OCI-LY3 (cell line): ENCODE measurements at regions not wholly inside any gene's neighbourhood (a gene's known extent, or its start where the extent isn't known, plus 50 kb on each side); places are given as distances from the start of the nearest gene placed in this dataset.
"Not testable (repeated sequence)": the region's sequence is repeated elsewhere in the genome, so short reads cannot be mapped to it uniquely, and the experiment has no call there.

ENCODE experiments used
- H2AFZ ChIP-seq: fragments of 200-600, 300-600 bp; shearing (Covaris generic); 2 replicates; pipeline ENCODE4 v1.6.0; 2014; ENCODE audit warnings: antibody characterized with exemption, low read depth, low read length
- H3K27ac ChIP-seq: fragments of 200-600, 300-600 bp; sonication (generic); 2 replicates; pipeline ENCODE4 v1.5.1; 2014; ENCODE audit warnings: mild to moderate bottlenecking, low read length, moderate library complexity, mixed read lengths
- H3K27me3 ChIP-seq: fragments of 200-600, 300-600 bp; sonication (generic); 2 replicates; pipeline ENCODE4 v1.6.1; 2014; ENCODE audit warnings: low read depth, low read length, mixed read lengths
- H3K36me3 ChIP-seq: fragments of 200-600, 300-600 bp; sonication (generic); replicated peaks from 2 replicates; pipeline ENCODE3; 2014; ENCODE audit warnings: low read depth, low read length, mixed read lengths
- H3K4me1 ChIP-seq: fragments of 300-600, 200-600 bp; sonication (generic); 2 replicates; pipeline ENCODE4 v1.6.1; 2014; ENCODE audit warnings: low read length, mixed read lengths
- H3K4me2 ChIP-seq: fragments of 200-600, 300-600 bp; sonication (generic); 2 replicates; pipeline ENCODE4 v1.6.1; 2014; ENCODE audit warnings: low read length, mixed read lengths
- H3K4me3 ChIP-seq: fragments of 300-600, 200-600 bp; sonication (generic); 2 replicates; pipeline ENCODE4 v1.5.1; 2014; ENCODE audit warnings: antibody characterized with exemption, mild to moderate bottlenecking, low read length, moderate library complexity
- H3K79me2 ChIP-seq: fragments of 300-600, 200-600 bp; shearing (Covaris generic); 2 replicates; pipeline ENCODE4 v1.6.1; 2014; ENCODE audit warnings: mild to moderate bottlenecking, low read length, mixed read lengths
- H3K9ac ChIP-seq: fragments of 300-600, 200-600 bp; shearing (Covaris generic); 2 replicates; pipeline ENCODE4 v1.6.0; 2014; ENCODE audit warnings: mild to moderate bottlenecking, low read length, moderate library complexity
- H3K9me3 ChIP-seq: fragments of 200-600, 300-600 bp; shearing (Covaris generic); 2 replicates; pipeline ENCODE4 v1.6.1; 2014; ENCODE audit warnings: low read length, mixed read lengths; ENCODE audit not compliant: insufficient read depth
- H4K20me1 ChIP-seq: fragments of 200-600, 300-600 bp; sonication (generic); 2 replicates; pipeline ENCODE4 v1.6.1; 2016; ENCODE audit warnings: low read length, mixed read lengths; ENCODE audit not compliant: insufficient read depth
- EZH2phosphoT487 ChIP-seq: fragments of 200-600 bp; shearing (Covaris generic); IDR thresholded peaks from 2 replicates; pipeline ENCODE4 v1.6.1; 2018; ENCODE audit warnings: antibody characterized with exemption, mixed run types, low read depth
- TF ChIP-seq, protein P1 (sequence below): fragments of 200-600, 300-600 bp; sonication (generic); IDR thresholded peaks from 2 replicates; pipeline ENCODE4 v1.5.1; 2014; ENCODE audit warnings: antibody characterized with exemption, low read length, low read depth

DNA sequence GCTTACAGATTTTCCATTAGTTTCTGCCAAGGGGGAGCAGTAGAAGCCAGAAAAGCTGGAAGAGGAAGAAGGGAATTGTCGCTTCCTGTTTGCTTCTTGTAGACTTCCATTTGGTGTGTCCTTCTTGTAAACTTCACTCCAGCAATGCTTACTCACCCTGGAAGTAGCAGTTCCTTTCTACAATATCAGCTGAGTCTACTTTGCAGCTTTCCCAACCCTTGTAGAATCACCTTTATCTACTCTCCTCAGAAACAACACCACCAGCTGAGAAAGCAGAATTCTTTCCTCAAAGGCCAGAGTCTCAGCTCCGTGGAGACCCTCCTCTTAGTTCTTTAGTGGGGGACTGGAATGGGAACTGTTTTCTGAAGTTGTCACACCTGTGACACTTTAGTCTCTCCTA, 1136.7 kb upstream of the TMPRSS15 start:
- H3K4me3 ChIP-seq, result no peak overlapping the region
- no peaks in the 10 kb centered on the region for H3K9me3 ChIP-seq
- H3K9ac ChIP-seq, result no peak overlapping the region
- no peaks in the 10 kb centered on the region for H3K36me3 ChIP-seq
- no peaks in the 10 kb centered on the region for H3K4me1 ChIP-seq
- TF ChIP-seq, protein P1, sequence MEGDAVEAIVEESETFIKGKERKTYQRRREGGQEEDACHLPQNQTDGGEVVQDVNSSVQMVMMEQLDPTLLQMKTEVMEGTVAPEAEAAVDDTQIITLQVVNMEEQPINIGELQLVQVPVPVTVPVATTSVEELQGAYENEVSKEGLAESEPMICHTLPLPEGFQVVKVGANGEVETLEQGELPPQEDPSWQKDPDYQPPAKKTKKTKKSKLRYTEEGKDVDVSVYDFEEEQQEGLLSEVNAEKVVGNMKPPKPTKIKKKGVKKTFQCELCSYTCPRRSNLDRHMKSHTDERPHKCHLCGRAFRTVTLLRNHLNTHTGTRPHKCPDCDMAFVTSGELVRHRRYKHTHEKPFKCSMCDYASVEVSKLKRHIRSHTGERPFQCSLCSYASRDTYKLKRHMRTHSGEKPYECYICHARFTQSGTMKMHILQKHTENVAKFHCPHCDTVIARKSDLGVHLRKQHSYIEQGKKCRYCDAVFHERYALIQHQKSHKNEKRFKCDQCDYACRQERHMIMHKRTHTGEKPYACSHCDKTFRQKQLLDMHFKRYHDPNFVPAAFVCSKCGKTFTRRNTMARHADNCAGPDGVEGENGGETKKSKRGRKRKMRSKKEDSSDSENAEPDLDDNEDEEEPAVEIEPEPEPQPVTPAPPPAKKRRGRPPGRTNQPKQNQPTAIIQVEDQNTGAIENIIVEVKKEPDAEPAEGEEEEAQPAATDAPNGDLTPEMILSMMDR, result no peak
- no peak for TF ChIP-seq EZH2phosphoT487
- no peak overlapping the region for H3K4me2 ChIP-seq
- no peak overlapping the region for H3K27ac ChIP-seq
- H4K20me1 ChIP-seq, result no peaks in the 10 kb centered on the region
- no peaks in the 10 kb centered on the region for H3K79me2 ChIP-seq
- no peaks in the 10 kb centered on the region for H3K27me3 ChIP-seq
- no peak overlapping the region for H2AFZ ChIP-seq

DNA sequence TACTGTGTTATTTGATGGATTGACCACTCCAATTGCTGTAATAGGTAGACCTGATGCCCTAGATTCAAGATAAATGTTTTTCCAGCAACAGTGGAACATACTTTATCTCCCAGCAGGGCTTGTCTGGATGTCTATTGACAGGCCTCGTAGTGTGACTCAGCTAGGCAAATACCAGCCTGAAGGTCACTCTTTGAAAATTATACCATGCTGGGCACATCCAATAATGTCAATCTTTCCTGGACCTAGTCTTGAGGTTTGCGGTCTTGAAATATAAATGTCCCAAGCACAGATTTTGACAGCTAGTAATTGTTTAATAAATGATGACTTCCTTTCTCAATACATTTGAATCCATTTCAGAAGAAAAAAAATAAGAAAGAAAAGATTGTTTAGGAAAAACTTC, 1138.0 kb upstream of the TMPRSS15 start:
- Histone ChIP-seq H3K4me1 (no peaks in the 10 kb centered on the region), H3K36me3 (no peaks in the 10 kb centered on the region), H3K79me2 (no peaks in the 10 kb centered on the region), H3K4me2 (no peak overlapping the region), H4K20me1 (no peaks in the 10 kb centered on the region), H3K9me3 (no peaks in the 10 kb centered on the region), H3K9ac (no peak overlapping the region), H3K27me3 (no peaks in the 10 kb centered on the region), H3K27ac (no peak overlapping the region), H3K4me3 (no peak overlapping the region), H2AFZ (no peak overlapping the region)
- TF ChIP-seq EZH2phosphoT487, result no peak
- TF ChIP-seq, protein P1, result no peak

DNA sequence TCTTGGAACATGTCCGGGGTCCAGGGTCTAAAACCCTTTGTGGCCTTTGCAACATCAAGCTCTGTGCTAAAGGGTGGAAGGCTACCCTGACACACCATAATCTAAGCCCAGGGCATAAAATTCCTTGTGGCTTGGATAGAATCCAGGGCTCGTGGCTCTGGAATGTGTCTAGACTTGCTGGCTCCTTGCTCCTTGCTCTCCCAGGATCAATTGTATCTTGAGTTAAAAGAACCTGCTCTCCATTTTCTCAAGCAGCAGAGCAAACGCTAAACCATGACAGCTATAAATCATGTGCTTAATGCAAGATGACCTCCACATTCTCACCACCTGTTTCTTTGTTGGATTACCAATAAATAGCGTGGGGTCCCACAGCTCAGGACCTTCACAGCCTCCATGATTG, 1140.9 kb upstream of the TMPRSS15 start:
- H3K9ac ChIP-seq, H3K36me3 ChIP-seq, H4K20me1 ChIP-seq: not testable (repeated sequence)

DNA sequence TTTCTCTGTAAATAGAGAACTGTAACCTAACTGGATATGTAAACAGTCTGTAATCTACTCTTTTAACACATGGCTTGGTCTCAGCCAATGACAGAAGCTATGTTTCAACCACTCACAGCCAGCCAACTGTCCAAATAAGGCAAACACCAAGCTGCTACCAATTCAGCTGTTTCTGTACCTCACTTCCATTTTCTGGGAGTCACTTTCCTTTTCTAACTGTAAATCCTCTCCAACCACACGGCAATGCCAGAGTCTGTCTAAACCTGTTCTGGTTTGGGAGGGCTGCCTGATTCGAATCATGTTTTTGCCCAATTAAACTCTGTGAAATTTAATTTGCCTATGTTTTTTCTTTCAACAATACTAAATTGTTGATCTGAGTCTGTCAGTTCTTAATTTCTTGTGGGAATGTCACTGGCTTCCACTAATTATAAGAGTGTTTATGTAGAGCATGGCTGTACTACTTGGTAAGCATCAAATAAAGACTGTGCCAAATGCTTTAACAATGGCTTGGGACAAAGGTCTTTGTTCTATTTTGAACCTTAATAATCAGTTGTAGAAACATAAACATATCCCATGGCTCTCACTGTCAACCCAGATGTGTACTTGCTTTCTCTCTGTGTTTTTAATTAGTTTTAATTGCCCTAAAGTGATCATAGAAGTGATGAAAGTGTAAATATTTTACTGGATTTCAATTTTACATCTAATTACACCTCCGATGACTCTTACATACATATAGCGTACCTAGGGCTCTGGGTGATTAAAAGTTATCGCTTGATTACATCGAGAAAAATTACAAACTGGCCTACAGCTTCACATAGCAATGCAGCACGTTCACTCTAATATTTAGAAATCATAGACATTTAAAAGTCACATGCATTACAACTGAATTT, 1144.6 kb upstream of the TMPRSS15 start:
- no peak overlapping the region for H3K4me2 ChIP-seq
- H3K36me3 ChIP-seq, result no peaks in the 10 kb centered on the region
- H3K9ac ChIP-seq, result no peak overlapping the region
- no peak overlapping the region for H3K4me3 ChIP-seq
- H2AFZ ChIP-seq, result no peak overlapping the region
- no peaks in the 10 kb centered on the region for H3K79me2 ChIP-seq
- no peak overlapping the region for H3K27ac ChIP-seq
- H3K27me3 ChIP-seq, result no peaks in the 10 kb centered on the region
- no peaks in the 10 kb centered on the region for H4K20me1 ChIP-seq
- H3K4me1 ChIP-seq, result no peaks in the 10 kb centered on the region
- H3K9me3 ChIP-seq, result no peaks in the 10 kb centered on the region
- TF ChIP-seq, protein P1, result no peak
- TF ChIP-seq EZH2phosphoT487, result no peak

More for the DNA sequence above, 1140.9 kb upstream of the TMPRSS15 start:
- H2AFZ ChIP-seq, H3K4me2 ChIP-seq, H3K27ac ChIP-seq, H3K9me3 ChIP-seq, H3K4me3 ChIP-seq, H3K4me1 ChIP-seq, H3K27me3 ChIP-seq, H3K79me2 ChIP-seq: not testable (repeated sequence)
